ENCODE measurements at regions not wholly inside any gene's neighbourhood (a gene's known extent, or its start where the extent isn't known, plus 50 kb on each side); places are given as distances from the start of the nearest gene placed in this dataset.

GRCh38 chr15:38921471-38921870 lies 356.9 kb upstream of the RASGRP1 start:
- H3K4me2 ChIP-seq (ENCODE audit: low read length), result no peak overlapping the region
- H4K12ac ChIP-seq (ENCODE audit: low read depth, low read length), result no peak overlapping the region
- no peak overlapping the region for H3K9ac ChIP-seq (ENCODE audit: low read length)
- no peak overlapping the region for H2BK5ac ChIP-seq (ENCODE audit: low read depth, low read length, poor library complexity)
- H2AFZ ChIP-seq (ENCODE audit: insufficient read depth, low read length, poor library complexity), result no peak overlapping the region
- H3K4me3 ChIP-seq (ENCODE audit: low read depth, low read length), result no peak overlapping the region
- H3K4ac ChIP-seq (ENCODE audit: low read depth, low read length), result no peak overlapping the region
- H3K79me1 ChIP-seq (ENCODE audit: low read length), result peaks cover 5% of the 10 kb centered on the region
- no peak overlapping the region for H2AK5ac ChIP-seq (ENCODE audit: low read length)
- WGBS (ENCODE audit: extremely low coverage, insufficient coverage, insufficient read length), result no CpG with 5 or more reads among the region's 2 CpGs
- H3K27ac ChIP-seq (ENCODE audit: low read depth, low read length), result no peak overlapping the region
- H3K23ac ChIP-seq (ENCODE audit: low read length), result no peak overlapping the region
- H4K8ac ChIP-seq (ENCODE audit: low read depth, low read length), result no peak overlapping the region
- no peaks in the 10 kb centered on the region for H3K4me1 ChIP-seq (ENCODE audit: control insufficient read depth in 1 of 2, insufficient read depth in 2 of 2, low read length in 2 of 2)
- peak; percentile 30 to 89 for DNase-seq
- no peaks in the 10 kb centered on the region for H3K27me3 ChIP-seq (ENCODE audit: insufficient read depth, low read length)
- H3K36me3 ChIP-seq (ENCODE audit: control insufficient read depth in 1 of 2, insufficient read depth in 2 of 2, low read length in 2 of 2), result no peaks in the 10 kb centered on the region
- H3K18ac ChIP-seq (ENCODE audit: low read length), result no peak overlapping the region
- no peaks in the 10 kb centered on the region for H3K79me2 ChIP-seq (ENCODE audit: control insufficient read depth, insufficient read depth, low read length, poor library complexity)
- peak overlapping the region; percentile 72 for H2BK120ac ChIP-seq (ENCODE audit: insufficient read depth, low read length, poor library complexity)
- H2BK12ac ChIP-seq (ENCODE audit: low read length), result peak overlapping the region; percentile 87
- H3K9me3 ChIP-seq (ENCODE audit: insufficient read depth, low read depth, low read length), result no peaks in the 10 kb centered on the region
- no peak overlapping the region for H3K14ac ChIP-seq (ENCODE audit: low read length)
- H4K91ac ChIP-seq (ENCODE audit: low read depth, low read length), result no peak overlapping the region

- Histone ChIP-seq H3K4me2 (ENCODE audit: low read length) (no peak overlapping the region), H3K79me1 (ENCODE audit: low read length) (no peaks in the 10 kb centered on the region), H3K14ac (ENCODE audit: low read length) (no peak overlapping the region), H2AFZ (ENCODE audit: insufficient read depth, low read length, poor library complexity) (no peak overlapping the region), H4K12ac (ENCODE audit: low read depth, low read length) (no peak overlapping the region), H3K9ac (ENCODE audit: low read length) (no peak overlapping the region), H4K91ac (ENCODE audit: low read depth, low read length) (no peak overlapping the region), H3K27ac (ENCODE audit: low read depth, low read length) (no peak overlapping the region), H3K36me3 (ENCODE audit: control insufficient read depth in 1 of 2, insufficient read depth in 2 of 2, low read length in 2 of 2) (no peaks in the 10 kb centered on the region), H2BK120ac (ENCODE audit: insufficient read depth, low read length, poor library complexity) (no peak overlapping the region), H3K23ac (ENCODE audit: low read length) (no peak overlapping the region), H3K27me3 (ENCODE audit: insufficient read depth, low read length) (no peaks in the 10 kb centered on the region), H3K4ac (ENCODE audit: low read depth, low read length) (no peak overlapping the region), H3K9me3 (ENCODE audit: insufficient read depth, low read depth, low read length) (peaks cover 2% of the 10 kb centered on the region), H2BK12ac (ENCODE audit: low read length) (no peak overlapping the region), H2AK5ac (ENCODE audit: low read length) (no peak overlapping the region), H2BK5ac (ENCODE audit: low read depth, low read length, poor library complexity) (no peak overlapping the region), H3K18ac (ENCODE audit: low read length) (no peak overlapping the region), H3K79me2 (ENCODE audit: control insufficient read depth, insufficient read depth, low read length, poor library complexity) (no peaks in the 10 kb centered on the region), H3K4me3 (ENCODE audit: low read depth, low read length) (no peak overlapping the region), H4K8ac (ENCODE audit: low read depth, low read length) (no peak overlapping the region), H3K4me1 (ENCODE audit: control insufficient read depth in 1 of 2, insufficient read depth in 2 of 2, low read length in 2 of 2) (peaks cover 0 to 2% of the 10 kb centered on the region in 2 experiments)
- no peak for DNase-seq
- WGBS (ENCODE audit: extremely low coverage, insufficient coverage, insufficient read length), result no CpG with 5 or more reads among the region's 1 CpG
These were observed 363.8 kb upstream of the RASGRP1 start for GRCh38 chr15:38928431-38928830.

GRCh38 chr15:38930851-38931572 lies 366.4 kb upstream of the RASGRP1 start:
- DNase-seq, result peak; percentile 54 to 64
- WGBS (ENCODE audit: extremely low coverage, insufficient coverage, insufficient read length), result no CpG with 5 or more reads among the region's 9 CpGs

GRCh38 chr15:38941399-38941953 lies 376.9 kb upstream of the RASGRP1 start:
- H2BK5ac ChIP-seq (ENCODE audit: low read depth, low read length, poor library complexity), result no peak overlapping the region
- H3K4ac ChIP-seq (ENCODE audit: low read depth, low read length), result no peak overlapping the region
- no peaks in the 10 kb centered on the region for H3K79me2 ChIP-seq (ENCODE audit: control insufficient read depth, insufficient read depth, low read length, poor library complexity)
- no peak overlapping the region for H3K27ac ChIP-seq (ENCODE audit: low read depth, low read length)
- H2BK120ac ChIP-seq (ENCODE audit: insufficient read depth, low read length, poor library complexity), result no peak overlapping the region
- H3K4me2 ChIP-seq (ENCODE audit: low read length), result no peak overlapping the region
- WGBS (ENCODE audit: extremely low coverage, insufficient coverage, insufficient read length), result no CpG with 5 or more reads among the region's 6 CpGs
- H2AK5ac ChIP-seq (ENCODE audit: low read length), result no peak overlapping the region
- no peaks in the 10 kb centered on the region for H3K36me3 ChIP-seq (ENCODE audit: control insufficient read depth in 1 of 2, insufficient read depth in 2 of 2, low read length in 2 of 2)
- H3K4me3 ChIP-seq (ENCODE audit: low read depth, low read length), result no peak overlapping the region
- H3K18ac ChIP-seq (ENCODE audit: low read length), result no peak overlapping the region
- H3K23ac ChIP-seq (ENCODE audit: low read length), result no peak overlapping the region
- H3K14ac ChIP-seq (ENCODE audit: low read length), result no peak overlapping the region
- H3K79me1 ChIP-seq (ENCODE audit: low read length), result no peaks in the 10 kb centered on the region
- no peaks in the 10 kb centered on the region for H3K9me3 ChIP-seq (ENCODE audit: insufficient read depth, low read depth, low read length)
- H4K91ac ChIP-seq (ENCODE audit: low read depth, low read length), result no peak overlapping the region
- no peaks in the 10 kb centered on the region for H3K27me3 ChIP-seq (ENCODE audit: insufficient read depth, low read length)
- H2BK12ac ChIP-seq (ENCODE audit: low read length), result no peak overlapping the region
- no peak overlapping the region for H4K8ac ChIP-seq (ENCODE audit: low read depth, low read length)
- H3K9ac ChIP-seq (ENCODE audit: low read length), result no peak overlapping the region
- peaks cover 5 to 6% of the 10 kb centered on the region in 2 experiments for H3K4me1 ChIP-seq (ENCODE audit: control insufficient read depth in 1 of 2, insufficient read depth in 2 of 2, low read length in 2 of 2)
- no peak overlapping the region for H2AFZ ChIP-seq (ENCODE audit: insufficient read depth, low read length, poor library complexity)
- no peak overlapping the region for H4K12ac ChIP-seq (ENCODE audit: low read depth, low read length)
- DNase-seq, result no peak

More at GRCh38 chr15:38930851-38931572, 366.4 kb upstream of the RASGRP1 start:
- no peak overlapping the region for H3K27ac ChIP-seq (ENCODE audit: low read depth, low read length)
- H3K23ac ChIP-seq (ENCODE audit: low read length), result no peak overlapping the region
- H3K36me3 ChIP-seq (ENCODE audit: control insufficient read depth in 1 of 2, insufficient read depth in 2 of 2, low read length in 2 of 2), result no peaks in the 10 kb centered on the region
- peaks cover 0 to 2% of the 10 kb centered on the region in 2 experiments for H3K4me1 ChIP-seq (ENCODE audit: control insufficient read depth in 1 of 2, insufficient read depth in 2 of 2, low read length in 2 of 2)
- no peaks in the 10 kb centered on the region for H3K27me3 ChIP-seq (ENCODE audit: insufficient read depth, low read length)
- H3K79me1 ChIP-seq (ENCODE audit: low read length), result no peaks in the 10 kb centered on the region
- no peak overlapping the region for H2AK5ac ChIP-seq (ENCODE audit: low read length)
- no peak overlapping the region for H3K4ac ChIP-seq (ENCODE audit: low read depth, low read length)
- H2BK120ac ChIP-seq (ENCODE audit: insufficient read depth, low read length, poor library complexity), result no peak overlapping the region
- no peak overlapping the region for H3K4me3 ChIP-seq (ENCODE audit: low read depth, low read length)
- H3K14ac ChIP-seq (ENCODE audit: low read length), result no peak overlapping the region
- H4K91ac ChIP-seq (ENCODE audit: low read depth, low read length), result no peak overlapping the region
- H2AFZ ChIP-seq (ENCODE audit: insufficient read depth, low read length, poor library complexity), result no peak overlapping the region
- no peak overlapping the region for H4K12ac ChIP-seq (ENCODE audit: low read depth, low read length)
- H4K8ac ChIP-seq (ENCODE audit: low read depth, low read length), result no peak overlapping the region
- no peak overlapping the region for H2BK5ac ChIP-seq (ENCODE audit: low read depth, low read length, poor library complexity)
- H3K4me2 ChIP-seq (ENCODE audit: low read length), result no peak overlapping the region
- H3K79me2 ChIP-seq (ENCODE audit: control insufficient read depth, insufficient read depth, low read length, poor library complexity), result no peaks in the 10 kb centered on the region
- peaks cover 2% of the 10 kb centered on the region for H3K9me3 ChIP-seq (ENCODE audit: insufficient read depth, low read depth, low read length)
- no peak overlapping the region for H3K9ac ChIP-seq (ENCODE audit: low read length)
- no peak overlapping the region for H2BK12ac ChIP-seq (ENCODE audit: low read length)
- H3K18ac ChIP-seq (ENCODE audit: low read length), result no peak overlapping the region

Data from trophoblast cell (in vitro differentiated cells and primary cell).